ENCODE measurements at regions not wholly inside any gene's neighbourhood (a gene's known extent, or its start where the extent isn't known, plus 50 kb on each side); places are given as distances from the start of the nearest gene placed in this dataset.

- no peak for DNase-seq
Measured at GRCh38 chr1:225707824-225708223, 54.9 kb upstream of the ENAH start.

GRCh38 chr1:225709101-225709500, 56.2 kb upstream of the ENAH start:
- peak; percentile 23 for DNase-seq

- no peak for DNase-seq
Measured at GRCh38 chr1:225710804-225711203, 57.9 kb upstream of the ENAH start.

GRCh38 chr1:225711236-225711937, 58.5 kb upstream of the ENAH start:
- DNase-seq: no peak

GRCh38 chr1:225712391-225712790, 59.5 kb upstream of the ENAH start:
- no peak for DNase-seq

- DNase-seq: no peak
Measured at GRCh38 chr1:225713281-225713680, 60.4 kb upstream of the ENAH start.

- DNase-seq: no peak
Measured at GRCh38 chr1:225720937-225721336, 56.7 kb upstream of the SRP9 start.

- no peak for DNase-seq
Measured at GRCh38 chr1:225724251-225724650, 53.4 kb upstream of the SRP9 start.

Measured in NCI-H2107 (cell line).